Activated naive CD4-positive, alpha-beta T cell treated with anti-CD3 and anti-CD28 coated beads, Interleukin-2, amount 50 U/mL, for 16 hours (primary cell): ENCODE measurements at regions not wholly inside any gene's neighbourhood (a gene's known extent, or its start where the extent isn't known, plus 50 kb on each side); places are given as distances from the start of the nearest gene placed in this dataset.

Experiments used
- DNase-seq: peaks from one replicate; pipeline ENCODE4 v3.0.0-alpha.2; 2020

GRCh38 chr3:187465503-187465902 lies 97.3 kb downstream of the RTP4 start:
- DNase-seq = no peak

GRCh38 chr3:187464682-187465081 lies 96.5 kb downstream of the RTP4 start:
- DNase-seq = no peak

DNA sequence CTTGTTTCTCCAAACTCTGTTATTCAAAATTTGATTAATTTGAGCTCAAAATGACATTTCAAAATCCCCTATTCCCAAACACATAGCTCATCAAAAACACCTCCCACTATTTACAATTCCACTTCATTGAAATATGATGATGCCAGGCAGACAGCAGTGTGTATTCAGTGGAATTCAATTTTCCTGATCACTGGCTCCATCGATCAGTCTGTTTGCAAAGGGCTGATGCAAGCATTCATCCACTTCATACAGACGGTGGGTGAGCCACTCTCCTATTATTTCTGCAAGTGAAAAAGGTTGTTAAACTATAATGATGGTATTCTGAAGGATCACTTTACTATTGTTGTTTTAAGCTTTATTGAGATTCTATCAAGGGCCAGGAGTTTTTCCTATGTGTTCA lies 90.7 kb downstream of the RTP4 start:
- DNase-seq = no peak

- no peak for DNase-seq
Observed at GRCh38 chr3:187458383-187458782, 90.2 kb downstream of the RTP4 start.

GRCh38 chr3:187456250-187456649 lies 88.1 kb downstream of the RTP4 start:
- no peak for DNase-seq

DNA sequence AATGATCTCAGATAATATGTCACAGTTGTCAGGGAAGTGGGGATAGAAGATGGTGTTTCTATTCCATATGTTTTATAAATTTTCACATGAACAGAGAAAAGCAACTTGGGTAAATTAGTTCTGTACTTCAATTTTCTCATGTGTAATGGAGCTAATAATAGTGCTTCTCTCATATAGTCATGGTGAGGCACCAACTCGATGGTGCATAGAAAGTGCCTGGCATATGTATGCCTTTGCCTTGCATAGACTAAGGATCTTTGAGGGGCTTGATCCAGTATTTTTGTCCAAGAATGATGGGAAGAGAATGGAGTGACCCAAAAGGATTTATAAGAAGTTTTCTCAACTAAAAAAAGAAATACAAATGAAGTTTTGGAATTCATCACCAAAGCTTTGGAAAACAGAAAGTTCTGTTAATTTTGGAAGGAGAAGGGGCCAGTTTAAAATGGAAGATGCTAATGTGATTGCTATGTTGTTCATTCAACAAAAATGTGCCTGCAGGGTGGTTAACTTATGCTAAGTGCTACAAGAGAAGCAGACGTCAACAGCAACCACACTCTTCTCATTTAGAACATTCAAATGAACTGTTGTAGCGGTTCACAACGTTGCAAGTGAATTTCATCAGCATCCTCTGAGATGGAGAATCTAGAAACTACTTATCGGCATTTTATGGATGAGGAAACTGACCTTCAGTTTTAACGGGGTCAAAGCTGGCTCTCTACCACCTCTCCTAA lies 86.1 kb downstream of the RTP4 start:
- DNase-seq = no peak

DNA sequence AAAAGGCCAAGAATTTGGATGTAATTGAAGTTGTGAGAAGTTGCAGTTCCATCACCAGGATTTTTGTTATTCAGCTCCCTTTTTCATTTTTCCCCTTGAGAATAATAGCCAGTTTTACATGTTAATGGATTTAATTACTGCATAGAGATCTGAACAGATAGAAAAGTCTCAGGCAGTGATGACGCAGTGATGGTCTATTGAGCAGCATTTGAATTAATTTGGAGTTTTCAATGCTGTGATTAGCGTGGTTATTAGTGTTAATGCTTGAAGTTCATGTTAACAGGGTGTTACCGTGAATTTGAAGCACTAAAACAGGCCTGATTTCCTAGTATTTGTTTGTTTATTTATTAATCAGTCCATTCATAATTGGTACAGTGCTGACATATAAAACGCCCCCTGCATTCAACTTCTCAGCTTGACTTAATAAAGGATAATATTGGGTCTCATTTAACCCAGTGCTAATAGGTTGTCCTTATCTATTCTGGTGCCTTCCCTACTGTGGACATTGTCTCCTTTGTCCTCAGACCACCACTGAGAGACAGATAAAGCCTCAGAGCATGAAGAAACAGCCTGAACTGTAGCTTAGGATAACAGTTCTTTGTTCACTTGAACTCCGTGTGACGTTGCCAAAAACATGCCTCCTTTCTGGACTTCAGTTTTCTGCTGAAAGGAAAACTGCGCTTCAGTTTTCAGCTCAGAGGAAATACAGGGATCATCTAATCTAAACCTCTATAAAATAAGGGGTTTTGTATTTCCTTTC lies 82.4 kb downstream of the RTP4 start:
- DNase-seq = no peak

DNA sequence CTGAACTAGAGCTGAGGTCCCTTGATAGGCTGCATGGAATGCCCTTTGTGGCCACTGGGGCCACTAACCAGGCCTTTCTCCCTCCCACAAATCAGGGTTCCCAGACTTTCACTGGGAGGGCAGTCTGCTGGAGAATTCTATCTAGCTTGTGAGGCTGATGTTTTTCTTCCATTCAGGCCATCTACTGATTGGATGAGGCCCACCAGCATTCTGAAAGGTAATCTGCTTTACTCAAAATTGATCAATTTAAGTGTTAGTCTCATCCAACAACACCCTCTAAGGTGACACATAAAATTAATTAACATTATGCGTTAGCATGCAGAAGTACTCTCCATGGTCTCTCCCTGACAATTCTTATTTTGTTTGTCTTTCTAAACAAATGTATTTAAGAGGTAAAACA lies 80.5 kb downstream of the RTP4 start:
- no peak for DNase-seq

GRCh38 chr3:187447737-187448136 lies 79.6 kb downstream of the RTP4 start:
- no peak for DNase-seq

GRCh38 chr3:187445356-187445755 lies 77.2 kb downstream of the RTP4 start:
- no peak for DNase-seq

GRCh38 chr3:187434524-187434923 lies 66.3 kb downstream of the RTP4 start:
- DNase-seq = no peak

DNA sequence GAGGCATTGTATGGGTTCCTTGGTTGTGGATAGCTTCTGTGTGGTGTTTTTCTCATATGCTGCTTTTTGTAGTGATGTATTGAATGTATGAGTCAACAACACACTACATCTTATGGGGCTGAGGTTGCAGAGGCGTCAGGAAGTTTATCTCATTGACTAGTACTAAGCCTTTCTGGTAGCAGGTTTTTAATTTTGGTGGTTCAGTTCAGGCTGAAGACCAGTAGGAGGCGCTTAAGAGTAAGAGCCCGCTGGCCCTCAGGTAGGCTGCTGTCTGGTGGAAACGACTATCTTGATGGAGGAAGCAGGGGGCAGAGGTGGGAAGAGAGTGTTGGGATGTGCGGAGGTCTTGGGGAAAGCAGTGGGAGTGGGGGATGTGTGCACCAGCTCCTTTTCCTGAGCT lies 62.4 kb downstream of the RTP4 start:
- DNase-seq = no peak
